Thoracic aorta (tissue), 2 donors: ENCODE measurements at regions not wholly inside any gene's neighbourhood (a gene's known extent, or its start where the extent isn't known, plus 50 kb on each side); places are given as distances from the start of the nearest gene placed in this dataset.

Experiments used
- ATAC-seq: fragments of 150-250 bp; one replicate; pipeline ENCODE4 v1.8.0; 2017; ENCODE audit warnings: low read depth; ENCODE audit not compliant: insufficient number of reproducible peaks, low FRiP score
- DNase-seq: peaks from one replicate; pipeline ENCODE4 v3.0.0-alpha.2; 2020; ENCODE audit warnings: low spot score
- H3K27ac ChIP-seq, 2 donors: fragments of 200-600 bp; sonication (generic); 1 replicate in 1 of 2; 2 replicates in 1 of 2; pipeline ENCODE4 v1.5.1; 2016; ENCODE audit warnings: mild to moderate bottlenecking in 2 of 2, moderate library complexity in 2 of 2
- H3K27me3 ChIP-seq: fragments of 200-600 bp; sonication (generic); replicated peaks from 2 replicates; pipeline ENCODE4 v1.6.0; 2016; ENCODE audit warnings: mild to moderate bottlenecking; ENCODE audit not compliant: insufficient read depth
- H3K36me3 ChIP-seq: fragments of 200-600 bp; sonication (generic); one replicate; pipeline ENCODE4 v1.5.1; 2016
- H3K4me1 ChIP-seq, 2 donors: fragments of 200-600 bp; sonication (generic); 1 replicate in 1 of 2; 2 replicates in 1 of 2; pipeline versions ENCODE4 v1.5.1 to v1.6.0; 2016; ENCODE audit warnings: low read depth in 2 of 2, mild to moderate bottlenecking in 1 of 2; ENCODE audit not compliant: control insufficient read depth in 1 of 2
- H3K4me3 ChIP-seq: fragments of 200-600 bp; sonication (generic); 2 replicates; pipeline ENCODE4 v1.5.1; 2016; ENCODE audit warnings: mild to moderate bottlenecking
- H3K9me3 ChIP-seq: fragments of 200-600 bp; sonication (generic); 2 replicates; pipeline ENCODE4 v1.5.1; 2016
- TF ChIP-seq, protein P1 (sequence below): fragments of 200-600 bp; sonication (generic); IDR thresholded peaks from one replicate; pipeline ENCODE4 v1.5.1; 2019; ENCODE audit warnings: antibody characterized with exemption

DNA sequence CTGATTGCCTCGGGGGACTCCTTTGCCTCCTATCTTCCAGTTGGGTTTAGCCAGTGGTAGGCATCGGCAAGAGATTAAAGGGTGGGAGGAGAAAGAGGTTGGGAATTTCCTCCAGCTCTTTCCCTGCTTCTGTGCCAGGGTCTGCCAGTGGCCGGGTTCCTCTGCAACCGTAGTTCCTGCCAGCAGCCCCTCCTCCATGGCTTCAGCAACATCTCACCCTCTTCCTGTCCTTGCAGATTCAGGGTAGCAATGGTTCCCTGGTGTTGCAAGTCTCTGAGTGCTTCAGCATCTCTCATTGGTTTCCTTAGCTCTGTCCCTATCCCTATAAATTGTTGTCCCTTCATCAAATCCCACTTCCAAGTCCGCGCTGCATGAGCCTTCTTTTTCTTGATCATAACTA lies 223.1 kb upstream of the JUN start:
- ATAC-seq = no peak
- no peak overlapping the region for H3K27ac ChIP-seq

DNA sequence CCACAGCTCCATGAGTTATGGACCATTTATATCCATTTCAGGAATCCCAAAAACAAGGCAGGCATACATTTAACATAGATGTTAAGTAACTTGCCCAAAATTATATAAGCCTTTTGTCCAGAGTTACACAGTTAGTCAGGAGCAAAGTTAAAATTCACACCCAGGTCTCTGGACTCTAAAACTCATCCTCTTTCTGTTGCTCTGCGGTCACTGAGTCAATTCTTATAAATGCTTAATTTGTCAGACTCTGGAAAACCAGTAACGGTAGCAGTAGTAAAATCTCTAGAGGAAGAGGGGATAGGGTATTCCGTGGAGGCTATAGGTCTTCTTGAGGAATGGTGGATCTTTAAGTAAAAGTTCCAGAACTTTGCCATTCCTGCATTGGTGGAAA lies 223.6 kb upstream of the JUN start:
- TF ChIP-seq, protein P1, sequence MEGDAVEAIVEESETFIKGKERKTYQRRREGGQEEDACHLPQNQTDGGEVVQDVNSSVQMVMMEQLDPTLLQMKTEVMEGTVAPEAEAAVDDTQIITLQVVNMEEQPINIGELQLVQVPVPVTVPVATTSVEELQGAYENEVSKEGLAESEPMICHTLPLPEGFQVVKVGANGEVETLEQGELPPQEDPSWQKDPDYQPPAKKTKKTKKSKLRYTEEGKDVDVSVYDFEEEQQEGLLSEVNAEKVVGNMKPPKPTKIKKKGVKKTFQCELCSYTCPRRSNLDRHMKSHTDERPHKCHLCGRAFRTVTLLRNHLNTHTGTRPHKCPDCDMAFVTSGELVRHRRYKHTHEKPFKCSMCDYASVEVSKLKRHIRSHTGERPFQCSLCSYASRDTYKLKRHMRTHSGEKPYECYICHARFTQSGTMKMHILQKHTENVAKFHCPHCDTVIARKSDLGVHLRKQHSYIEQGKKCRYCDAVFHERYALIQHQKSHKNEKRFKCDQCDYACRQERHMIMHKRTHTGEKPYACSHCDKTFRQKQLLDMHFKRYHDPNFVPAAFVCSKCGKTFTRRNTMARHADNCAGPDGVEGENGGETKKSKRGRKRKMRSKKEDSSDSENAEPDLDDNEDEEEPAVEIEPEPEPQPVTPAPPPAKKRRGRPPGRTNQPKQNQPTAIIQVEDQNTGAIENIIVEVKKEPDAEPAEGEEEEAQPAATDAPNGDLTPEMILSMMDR = no peak
- ATAC-seq = no peak
- no peak overlapping the region for H3K27ac ChIP-seq

More for the DNA sequence above, 223.1 kb upstream of the JUN start:
- no peak for DNase-seq
- Histone ChIP-seq H3K36me3 (no peaks in the 10 kb centered on the region), H3K9me3 (no peaks in the 10 kb centered on the region), H3K4me3 (no peak overlapping the region), H3K27me3 (no peaks in the 10 kb centered on the region), H3K4me1 (peaks cover 4 to 25% of the 10 kb centered on the region in 2 donors)
- TF ChIP-seq, protein P1 = no peak

DNA sequence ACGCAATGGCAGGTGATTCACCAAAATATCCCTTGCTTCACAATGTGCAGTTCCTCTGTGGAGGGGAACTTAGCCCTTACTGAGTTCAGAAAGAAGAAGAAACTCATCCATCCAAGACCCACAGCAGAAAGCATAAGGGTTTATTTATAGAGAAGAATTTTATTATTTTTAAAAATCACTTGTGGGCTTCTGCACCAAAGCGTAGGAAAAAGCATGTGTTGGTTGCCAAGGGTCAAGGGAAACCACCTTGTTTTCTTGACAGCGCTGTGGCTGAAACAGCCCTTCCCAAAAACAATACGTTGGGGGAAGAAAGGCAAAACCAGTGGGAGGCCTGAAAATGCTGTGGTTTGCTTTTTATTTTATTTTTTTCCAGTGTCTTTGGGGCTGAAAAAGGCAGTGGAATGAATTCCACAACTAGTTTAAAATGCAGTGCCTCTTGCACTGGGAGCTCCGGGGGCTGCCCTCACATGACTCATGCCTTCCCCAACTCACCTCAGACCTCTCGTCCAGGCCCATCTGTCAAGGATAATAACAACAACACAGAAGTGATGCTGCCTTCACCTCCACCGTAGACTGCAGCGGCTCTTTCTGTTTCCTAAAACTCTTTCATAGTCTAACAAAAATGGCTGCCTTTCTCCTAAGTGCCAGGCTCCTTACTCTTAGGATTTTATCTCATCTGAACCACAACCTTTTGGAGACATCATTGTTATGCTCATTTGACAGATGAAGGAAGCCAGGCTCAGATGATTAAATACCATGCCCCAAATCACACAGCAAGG lies 224.2 kb upstream of the JUN start:
- no peaks in the 10 kb centered on the region for H3K36me3 ChIP-seq
- TF ChIP-seq, protein P1 = no peak
- H3K27me3 ChIP-seq = no peaks in the 10 kb centered on the region
- ATAC-seq (no peak), DNase-seq (no peak)
- H3K4me1 ChIP-seq = peaks cover 6 to 28% of the 10 kb centered on the region in 2 donors
- no peaks in the 10 kb centered on the region for H3K9me3 ChIP-seq
- no peak overlapping the region for H3K4me3 ChIP-seq
- no peak overlapping the region for H3K27ac ChIP-seq

More for the DNA sequence above, 223.6 kb upstream of the JUN start:
- Histone ChIP-seq H3K4me1 (peaks cover 4 to 25% of the 10 kb centered on the region in 2 donors), H3K36me3 (no peaks in the 10 kb centered on the region), H3K4me3 (no peak overlapping the region), H3K9me3 (no peaks in the 10 kb centered on the region), H3K27me3 (no peaks in the 10 kb centered on the region)
- no peak for DNase-seq

DNA sequence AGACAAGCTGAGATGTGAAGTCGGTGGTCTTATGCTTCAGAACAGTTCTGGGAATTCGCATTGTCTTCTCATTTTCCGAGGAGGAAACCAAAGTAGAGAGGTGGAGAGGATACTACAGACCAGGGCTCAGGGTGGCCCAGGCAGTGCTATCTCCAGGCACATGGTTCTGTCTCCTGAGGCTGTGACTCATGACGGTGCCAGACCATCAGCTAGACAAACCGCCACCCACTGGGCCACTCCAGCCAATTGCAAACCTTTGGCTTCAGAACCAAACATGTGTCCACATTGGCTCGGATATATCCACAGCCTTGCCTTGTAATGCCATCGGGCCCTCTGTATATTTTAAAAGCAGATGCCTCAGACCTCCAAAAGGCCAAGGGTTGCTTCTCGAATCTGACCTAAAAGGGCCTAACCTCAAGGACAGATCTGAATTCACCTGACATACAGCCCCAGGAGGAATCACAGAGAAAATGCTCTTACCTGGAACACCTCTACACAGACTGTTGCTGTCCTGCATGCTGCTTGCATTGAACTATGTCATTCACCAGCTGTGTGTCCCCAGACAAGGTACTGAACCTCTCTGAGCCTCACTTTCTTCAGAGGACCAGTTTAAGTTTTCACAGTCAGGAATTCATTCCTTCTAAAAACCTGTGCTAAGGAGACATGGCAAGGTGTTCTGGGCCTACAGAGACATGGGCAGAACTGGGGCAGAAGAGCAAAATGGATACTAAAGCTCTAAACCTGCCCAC lies 224.9 kb upstream of the JUN start:
- ATAC-seq (no peak), DNase-seq (no peak)
- Histone ChIP-seq H3K27ac (no peak overlapping the region), H3K4me3 (no peak overlapping the region), H3K27me3 (no peaks in the 10 kb centered on the region), H3K36me3 (no peaks in the 10 kb centered on the region), H3K9me3 (no peaks in the 10 kb centered on the region), H3K4me1 (peaks cover 9 to 36% of the 10 kb centered on the region in 2 donors)
- TF ChIP-seq, protein P1 = no peak

DNA sequence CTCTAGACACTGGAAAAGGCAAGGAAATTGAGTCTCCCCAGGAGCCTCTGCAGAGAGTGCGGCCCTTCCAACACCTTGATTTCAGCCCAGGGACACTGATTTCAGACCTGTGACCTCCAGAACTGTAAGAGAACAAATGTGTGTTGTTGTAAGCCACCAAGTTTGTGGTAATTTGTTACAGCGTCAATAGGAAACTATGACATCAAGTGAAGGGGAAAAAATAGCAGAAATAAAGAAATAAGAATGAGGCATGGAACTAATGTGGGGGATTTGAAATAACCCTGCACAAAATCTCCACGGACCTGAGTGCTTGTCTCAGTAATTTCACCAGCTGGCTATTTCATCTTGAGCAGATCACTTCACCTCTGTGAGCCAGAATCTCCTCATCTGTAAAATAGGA lies 227.8 kb upstream of the JUN start:
- TF ChIP-seq, protein P1 = no peak
- ATAC-seq (no peak), DNase-seq (no peak)
- H3K36me3 ChIP-seq = no peaks in the 10 kb centered on the region
- H3K9me3 ChIP-seq = no peaks in the 10 kb centered on the region
- no peaks in the 10 kb centered on the region for H3K27me3 ChIP-seq
- H3K27ac ChIP-seq = no peak overlapping the region
- H3K4me1 ChIP-seq = peaks cover 15 to 39% of the 10 kb centered on the region in 2 donors
- H3K4me3 ChIP-seq = no peak overlapping the region
